Prostate gland (tissue), 2 donors: ENCODE measurements at regions not wholly inside any gene's neighbourhood (a gene's known extent, or its start where the extent isn't known, plus 50 kb on each side); places are given as distances from the start of the nearest gene placed in this dataset.

ENCODE experiments used
- DNase-seq: peaks from one replicate; pipeline ENCODE4 v3.0.0-alpha.2; 2019; ENCODE audit warnings: low spot score
- H3K27ac ChIP-seq, 2 donors: fragments of 200-600 bp; sonication (generic); 2 replicates each; pipeline ENCODE4 v1.5.1; 2017 to 2019
- H3K27me3 ChIP-seq: fragments of 200-600 bp; sonication (generic); replicated peaks from 2 replicates; pipeline ENCODE4 v1.5.1; 2019; ENCODE audit not compliant: insufficient read depth
- H3K36me3 ChIP-seq, 2 donors: fragments of 200-600 bp; sonication (generic); 1 replicate in 1 of 2; 2 replicates in 1 of 2; pipeline versions ENCODE4 v1.5.1 to v1.8.1; 2017 to 2019
- H3K4me1 ChIP-seq: fragments of 200-600 bp; sonication (generic); replicated peaks from 2 replicates; pipeline ENCODE4 v1.5.1; 2019
- H3K4me3 ChIP-seq, 2 donors: fragments of 200-600 bp; sonication (generic); 2 replicates each; pipeline ENCODE4 v1.5.1; 2017 to 2019
- H3K9me3 ChIP-seq: fragments of 200-600 bp; sonication (generic); 2 replicates; pipeline ENCODE4 v1.5.1; 2017
- POLR2A ChIP-seq: fragments of 450-650 bp; IDR thresholded peaks from one replicate; pipeline ENCODE4 v1.6.1; 2016; ENCODE audit warnings: antibody characterized with exemption, mild to moderate bottlenecking
- POLR2AphosphoS5 ChIP-seq: sonication (generic); formaldehyde crosslinking; IDR thresholded peaks from one replicate; pipeline ENCODE4 v1.6.1; 2017; ENCODE audit warnings: antibody characterized with exemption
- WGBS: methylation state at CpG from one replicate; pipeline ENCODE4 v1.1.5; 2018; 5-methylcytosine and 5-hydroxymethylcytosine counted together
- intact Hi-C: fragments of 100-400 bp; cut with DNase I; formaldehyde crosslinking; loops from one replicate; pipeline ENCODE4 v1.14.2; 2022
- TF ChIP-seq, protein P1 (sequence below), 4 experiments: fragments of 200-600 bp in 2 of 4; fragments of 450-650 bp in 2 of 4; sonication (generic) in 2 of 4; IDR thresholded peaks; 1 replicate in 3 of 4; 2 replicates in 1 of 4; pipeline ENCODE4 v1.5.1; 2016 to 2019; ENCODE audit warnings: antibody characterized with exemption in 4 of 4, mild to moderate bottlenecking in 2 of 4, moderate library complexity in 2 of 4

DNA sequence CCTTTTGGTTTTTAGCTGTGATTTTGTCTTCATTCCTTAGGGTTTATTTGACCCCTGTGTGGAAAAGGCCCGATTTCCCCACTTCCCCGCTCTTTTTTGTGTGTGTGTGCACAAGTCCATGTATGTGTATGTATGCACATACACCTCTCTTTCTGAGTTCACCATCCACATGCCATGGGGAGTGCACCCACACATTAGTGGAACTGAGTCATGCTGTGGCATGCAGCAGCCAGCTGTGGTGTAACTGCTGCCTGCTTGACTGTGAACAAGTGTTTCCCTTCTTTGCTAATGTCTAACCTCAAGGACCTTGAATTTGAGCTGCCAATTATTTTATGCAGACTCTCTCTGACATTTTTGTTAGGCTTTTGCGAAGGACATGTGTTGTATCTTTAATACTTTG lies 434.9 kb upstream of the TPM1 start:
- WGBS: 94% methylated on average over 3 of the region's 3 CpGs
- no peak overlapping the region for H3K4me3 ChIP-seq
- intact Hi-C loops: no loop called here

DNA sequence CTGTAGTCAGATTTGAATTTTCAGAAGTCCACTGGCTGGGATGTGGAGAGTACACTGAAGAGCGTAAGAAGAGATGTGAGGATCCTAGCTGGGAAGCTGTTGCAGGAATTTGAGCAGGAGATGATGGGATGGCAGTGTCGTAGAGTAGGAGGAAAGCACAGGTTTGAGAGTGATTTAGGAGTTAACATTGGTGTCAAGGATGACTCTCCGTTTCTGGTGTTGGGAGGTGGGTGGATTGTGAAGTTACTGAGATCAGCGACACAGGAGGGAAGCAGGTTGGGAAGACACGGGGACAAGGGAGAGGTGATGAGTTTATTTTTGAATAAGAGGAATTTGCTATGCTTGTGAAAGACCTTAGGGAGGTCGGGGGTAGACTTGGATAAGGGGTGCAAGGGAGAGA lies 434.2 kb upstream of the TPM1 start:
- H3K9me3 ChIP-seq: no peaks in the 10 kb centered on the region
- H3K4me3 ChIP-seq: no peak overlapping the region
- no peaks in the 10 kb centered on the region for H3K4me1 ChIP-seq
- intact Hi-C loops: no loop called here
- no peak for DNase-seq
- no peaks in the 10 kb centered on the region for H3K27me3 ChIP-seq
- no peaks in the 10 kb centered on the region for H3K36me3 ChIP-seq
- no peak overlapping the region for H3K27ac ChIP-seq
- 84% methylated on average over 6 of the region's 6 CpGs for WGBS
- TF ChIP-seq, protein P1, sequence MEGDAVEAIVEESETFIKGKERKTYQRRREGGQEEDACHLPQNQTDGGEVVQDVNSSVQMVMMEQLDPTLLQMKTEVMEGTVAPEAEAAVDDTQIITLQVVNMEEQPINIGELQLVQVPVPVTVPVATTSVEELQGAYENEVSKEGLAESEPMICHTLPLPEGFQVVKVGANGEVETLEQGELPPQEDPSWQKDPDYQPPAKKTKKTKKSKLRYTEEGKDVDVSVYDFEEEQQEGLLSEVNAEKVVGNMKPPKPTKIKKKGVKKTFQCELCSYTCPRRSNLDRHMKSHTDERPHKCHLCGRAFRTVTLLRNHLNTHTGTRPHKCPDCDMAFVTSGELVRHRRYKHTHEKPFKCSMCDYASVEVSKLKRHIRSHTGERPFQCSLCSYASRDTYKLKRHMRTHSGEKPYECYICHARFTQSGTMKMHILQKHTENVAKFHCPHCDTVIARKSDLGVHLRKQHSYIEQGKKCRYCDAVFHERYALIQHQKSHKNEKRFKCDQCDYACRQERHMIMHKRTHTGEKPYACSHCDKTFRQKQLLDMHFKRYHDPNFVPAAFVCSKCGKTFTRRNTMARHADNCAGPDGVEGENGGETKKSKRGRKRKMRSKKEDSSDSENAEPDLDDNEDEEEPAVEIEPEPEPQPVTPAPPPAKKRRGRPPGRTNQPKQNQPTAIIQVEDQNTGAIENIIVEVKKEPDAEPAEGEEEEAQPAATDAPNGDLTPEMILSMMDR (IDR thresholded peaks at IDR 0.05): no peak
- TF ChIP-seq POLR2AphosphoS5 (no peak), POLR2A (no peak)

More for the DNA sequence above, 434.9 kb upstream of the TPM1 start:
- DNase-seq: no peak
- no peaks in the 10 kb centered on the region for H3K27me3 ChIP-seq
- no peaks in the 10 kb centered on the region for H3K4me1 ChIP-seq
- TF ChIP-seq POLR2AphosphoS5: no peak
- no peak for TF ChIP-seq POLR2A
- TF ChIP-seq, protein P1 (IDR thresholded peaks at IDR 0.05): no peak
- H3K36me3 ChIP-seq: no peaks in the 10 kb centered on the region
- H3K27ac ChIP-seq: no peak overlapping the region
- no peaks in the 10 kb centered on the region for H3K9me3 ChIP-seq

DNA sequence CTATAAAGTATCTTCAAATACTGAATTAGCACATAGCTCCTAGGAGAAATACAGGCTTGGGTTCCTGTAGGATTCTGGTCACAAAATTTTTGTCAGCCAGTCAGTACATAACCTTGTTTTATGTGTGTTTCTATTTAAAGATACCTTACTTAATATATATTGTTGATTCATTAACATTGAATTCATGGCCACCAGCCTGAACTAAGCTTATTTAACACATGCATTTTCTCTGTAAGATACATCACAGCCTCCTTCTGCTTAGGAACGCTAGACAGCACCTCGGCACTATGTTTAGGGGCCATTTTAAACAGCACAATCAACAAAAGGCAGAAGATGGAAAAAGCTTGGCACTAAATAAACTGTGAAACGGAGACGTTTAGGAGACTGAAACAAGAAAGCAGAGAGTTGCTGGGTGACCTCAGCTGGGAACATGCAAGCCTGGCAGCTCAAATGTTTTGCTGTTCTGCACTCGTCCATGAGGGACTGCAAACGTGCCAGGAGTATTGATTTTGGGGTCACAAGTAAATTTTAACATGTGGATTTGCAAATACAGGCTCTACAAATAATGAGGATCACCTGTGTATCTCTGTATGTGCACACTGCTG lies 432.2 kb upstream of the TPM1 start:
- 61% methylated on average over 6 of the region's 6 CpGs for WGBS
- DNase-seq: no peak

DNA sequence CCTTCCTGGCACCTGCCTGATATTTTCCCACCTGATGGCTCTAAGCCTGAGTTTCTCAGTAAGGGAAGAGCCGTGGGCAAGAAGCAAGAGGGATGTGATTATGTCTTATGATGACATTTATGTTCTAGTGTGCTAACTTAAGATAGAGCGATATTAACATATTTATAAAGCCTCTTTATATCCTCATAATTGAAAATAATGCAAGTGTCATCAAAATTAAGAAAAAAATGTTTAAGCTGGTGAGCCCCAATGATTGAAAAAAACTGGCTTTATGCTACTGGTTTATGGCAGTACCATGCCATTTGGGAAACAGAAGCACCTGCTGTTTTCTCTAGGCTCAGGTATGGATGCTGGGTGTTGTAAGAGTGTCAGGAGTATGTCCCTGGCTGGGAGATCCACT lies 431.5 kb upstream of the TPM1 start:
- intact Hi-C loops: no loop called here
- Histone ChIP-seq H3K36me3 (no peaks in the 10 kb centered on the region), H3K4me3 (no peak overlapping the region), H3K9me3 (no peaks in the 10 kb centered on the region), H3K27me3 (no peaks in the 10 kb centered on the region), H3K27ac (no peak overlapping the region), H3K4me1 (no peaks in the 10 kb centered on the region)
- WGBS: 91% methylated on average over 2 of the region's 2 CpGs
- DNase-seq: no peak
- TF ChIP-seq, protein P1 (IDR thresholded peaks at IDR 0.05): no peak
- TF ChIP-seq POLR2A (no peak), POLR2AphosphoS5 (no peak)

More for the DNA sequence above, 432.2 kb upstream of the TPM1 start:
- intact Hi-C loops: no loop called here
- no peaks in the 10 kb centered on the region for H3K36me3 ChIP-seq
- H3K27me3 ChIP-seq: no peaks in the 10 kb centered on the region
- TF ChIP-seq POLR2A: no peak
- TF ChIP-seq, protein P1 (IDR thresholded peaks at IDR 0.05): no peak
- no peak for TF ChIP-seq POLR2AphosphoS5
- H3K27ac ChIP-seq: no peak overlapping the region
- no peaks in the 10 kb centered on the region for H3K4me1 ChIP-seq
- no peaks in the 10 kb centered on the region for H3K9me3 ChIP-seq
- no peak overlapping the region for H3K4me3 ChIP-seq

DNA sequence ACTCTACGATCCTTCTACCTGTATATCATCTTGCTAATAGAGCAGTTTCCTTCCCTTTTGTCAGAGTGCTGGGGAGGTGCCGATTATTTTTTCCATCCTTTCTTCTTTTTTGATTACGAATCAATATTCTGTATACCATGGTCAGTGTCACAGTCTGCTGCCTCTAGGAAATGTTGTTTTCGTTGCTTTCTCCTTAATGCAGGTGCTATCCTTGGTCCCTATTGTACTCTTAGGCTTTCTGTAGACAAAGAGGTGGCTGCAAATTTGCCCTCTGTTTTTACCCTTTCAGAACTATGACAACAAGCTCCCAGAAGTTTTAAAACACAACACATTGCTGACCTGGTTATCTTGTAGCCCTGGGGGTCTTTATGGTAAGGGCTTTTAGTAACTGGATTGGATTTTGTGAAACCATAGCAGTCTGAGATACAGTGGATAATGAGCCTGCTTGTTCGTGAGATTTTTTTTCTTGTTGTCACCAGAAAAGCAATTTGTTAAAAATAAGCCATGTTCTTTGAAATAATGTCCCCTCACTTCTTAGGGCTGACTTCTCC lies 430.3 kb upstream of the TPM1 start:
- 86% methylated on average over 5 of the region's 5 CpGs for WGBS
- Histone ChIP-seq H3K27ac (no peak overlapping the region), H3K36me3 (no peaks in the 10 kb centered on the region), H3K27me3 (no peaks in the 10 kb centered on the region), H3K9me3 (no peaks in the 10 kb centered on the region), H3K4me1 (no peaks in the 10 kb centered on the region), H3K4me3 (no peak overlapping the region)
- no peak for DNase-seq
- TF ChIP-seq POLR2A (no peak), POLR2AphosphoS5 (no peak)
- TF ChIP-seq, protein P1 (IDR thresholded peaks at IDR 0.05): no peak
- intact Hi-C loops: no loop called here
